ENCODE measurements at regions not wholly inside any gene's neighbourhood (a gene's known extent, or its start where the extent isn't known, plus 50 kb on each side); places are given as distances from the start of the nearest gene placed in this dataset.

DNA sequence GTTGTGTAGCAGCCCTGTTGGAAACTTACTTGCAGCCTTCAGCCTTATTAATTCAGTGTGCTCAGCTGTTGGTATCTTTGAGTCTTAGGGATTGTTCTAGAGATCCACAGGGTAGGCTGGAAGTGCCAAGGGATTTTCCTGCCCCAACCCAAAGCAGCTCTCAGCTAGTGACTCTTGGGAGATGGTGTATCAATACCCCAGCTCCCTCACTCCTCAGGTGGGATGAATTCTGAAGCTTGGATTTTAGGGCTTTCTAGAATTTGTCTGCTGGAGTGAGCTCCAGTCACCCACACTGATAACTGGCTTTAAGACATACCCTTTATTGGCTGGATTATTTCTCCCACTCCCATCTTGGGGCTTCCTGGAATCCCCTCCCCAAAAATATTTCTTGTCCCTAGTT, 493.0 kb downstream of the MN1 start:
- Histone ChIP-seq H3K27ac (ENCODE audit: low read depth, low read length) (no peak overlapping the region), H3K4ac (replicated peaks; ENCODE audit: insufficient read length, low read depth, low read length) (no peak overlapping the region), H2BK20ac (ENCODE audit: low read length) (no peak overlapping the region), H3K23me2 (ENCODE audit: low read depth, low read length) (peaks cover 5% of the 10 kb centered on the region), H2BK5ac (ENCODE audit: low read depth, low read length) (no peak overlapping the region), H3K14ac (ENCODE audit: insufficient read length) (no peak overlapping the region), H2BK12ac (ENCODE audit: low read depth, low read length) (no peak overlapping the region), H4K20me1 (replicated peaks in 1 of 2; ENCODE audit: control insufficient read depth in 1 of 2, insufficient read depth in 2 of 2, low read length in 2 of 2) (peaks cover 0 to 4% of the 10 kb centered on the region in 2 experiments), H3K23ac (ENCODE audit: insufficient read length) (no peak overlapping the region), H2BK120ac (replicated peaks; ENCODE audit: low read depth, low read length) (no peak overlapping the region), H4K91ac (replicated peaks; ENCODE audit: insufficient read length, low read length) (no peak overlapping the region), H3K4me1 (replicated peaks in 1 of 4; ENCODE audit: control insufficient read depth in 3 of 4, insufficient read depth in 4 of 4, low read length in 3 of 4) (peaks cover 6 to 27% (median 16%) of the 10 kb centered on the region in 4 experiments; a peak in 6 of 7 replicates), H3K9me3 (ENCODE audit: insufficient read depth in 2 of 2, low read depth in 1 of 2, low read length in 1 of 2) (no peaks in the 10 kb centered on the region), H4K8ac (ENCODE audit: extremely low read depth, insufficient read depth, low read length) (no peak overlapping the region), H3K27me3 (replicated peaks in 1 of 4; ENCODE audit: control insufficient read depth in 3 of 4, extremely low read depth in 1 of 4, insufficient read depth in 3 of 4, low read length in 3 of 4) (peaks cover 0 to 7% (median 0%) of the 10 kb centered on the region in 4 experiments; a peak in 2 of 7 replicates), H3K79me2 (ENCODE audit: control insufficient read depth in 1 of 2, insufficient read depth in 2 of 2, low read length in 2 of 2) (no peaks in the 10 kb centered on the region; a peak in 1 of 4 replicates), H2AFZ (ENCODE audit: low read length) (no peak overlapping the region), H4K5ac (ENCODE audit: insufficient read length, low read depth, low read length) (no peak overlapping the region), H3K4me2 (ENCODE audit: insufficient read depth in 1 of 2, low read depth in 2 of 2, low read length in 2 of 2) (no peak overlapping the region), H3K79me1 (ENCODE audit: low read depth, low read length) (no peaks in the 10 kb centered on the region), H3K18ac (ENCODE audit: extremely low read depth, low read length) (no peak overlapping the region), H3K36me3 (ENCODE audit: control insufficient read depth in 2 of 4, insufficient read depth in 4 of 4, low read length in 3 of 4) (no peaks in the 10 kb centered on the region; a peak in 1 of 8 replicates), H3K4me3 (ENCODE audit: extremely low read depth in 1 of 4, insufficient read depth in 2 of 4, low read depth in 3 of 4, low read length in 4 of 4) (no peak overlapping the region), H3K9ac (replicated peaks in 1 of 4; ENCODE audit: extremely low read depth in 1 of 4, low read depth in 3 of 4, low read length in 3 of 4) (no peak overlapping the region), H2BK15ac (ENCODE audit: low read length) (no peak overlapping the region), H2AK5ac (ENCODE audit: low read depth, low read length) (no peak overlapping the region), H3K56ac (replicated peaks; ENCODE audit: insufficient read length, low read depth, low read length) (no peak overlapping the region)
- CTCF ChIA-PET (ENCODE audit: partially characterized antibody): interaction anchor here (0.6 kb wide), 1 partner anchor 10 kb away, joined by 3 read pairs; no protein-coding TSS in a partner anchor
- no peak for DNase-seq (ENCODE audit: low read depth in 1 of 2, low spot score in 2 of 2)
- POLR2A ChIA-PET (ENCODE audit: partially characterized antibody): no interaction called here
- FAIRE-seq: no peak
- TF ChIP-seq TAF1 (IDR thresholded peaks at IDR 0.05; ENCODE audit: low read depth, low read length) (no peak), ZNF274 (IDR thresholded peaks at IDR 0.05; ENCODE audit: borderline replicate concordance, extremely low read depth, low read length) (no peak), CBX8 (IDR thresholded peaks at IDR 0.05; ENCODE audit: borderline replicate concordance, low read depth, low read length) (no peak)
- TF ChIP-seq, protein P1, sequence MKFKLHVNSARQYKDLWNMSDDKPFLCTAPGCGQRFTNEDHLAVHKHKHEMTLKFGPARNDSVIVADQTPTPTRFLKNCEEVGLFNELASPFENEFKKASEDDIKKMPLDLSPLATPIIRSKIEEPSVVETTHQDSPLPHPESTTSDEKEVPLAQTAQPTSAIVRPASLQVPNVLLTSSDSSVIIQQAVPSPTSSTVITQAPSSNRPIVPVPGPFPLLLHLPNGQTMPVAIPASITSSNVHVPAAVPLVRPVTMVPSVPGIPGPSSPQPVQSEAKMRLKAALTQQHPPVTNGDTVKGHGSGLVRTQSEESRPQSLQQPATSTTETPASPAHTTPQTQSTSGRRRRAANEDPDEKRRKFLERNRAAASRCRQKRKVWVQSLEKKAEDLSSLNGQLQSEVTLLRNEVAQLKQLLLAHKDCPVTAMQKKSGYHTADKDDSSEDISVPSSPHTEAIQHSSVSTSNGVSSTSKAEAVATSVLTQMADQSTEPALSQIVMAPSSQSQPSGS (IDR thresholded peaks at IDR 0.05; ENCODE audit: low read length): no peak

All from H1 (cell line).